BLaER1 (cell line): ENCODE measurements at regions not wholly inside any gene's neighbourhood (a gene's known extent, or its start where the extent isn't known, plus 50 kb on each side); places are given as distances from the start of the nearest gene placed in this dataset.

Experiments used
- H3K27ac ChIP-seq: shearing (Covaris generic); formaldehyde crosslinking; 2 replicates; pipeline ENCODE4 v1.8.1; 2022
- H3K27me3 ChIP-seq: shearing (Covaris generic); formaldehyde crosslinking; 2 replicates; pipeline ENCODE4 v1.8.1; 2022
- H3K36me3 ChIP-seq: shearing (Covaris generic); formaldehyde crosslinking; 2 replicates; pipeline ENCODE4 v1.8.1; 2022
- H3K4me1 ChIP-seq: shearing (Covaris generic); formaldehyde crosslinking; 2 replicates; pipeline ENCODE4 v1.8.1; 2022
- H3K4me2 ChIP-seq: shearing (Covaris generic); formaldehyde crosslinking; 2 replicates; pipeline ENCODE4 v1.8.1; 2022
- H3K4me3 ChIP-seq: shearing (Covaris generic); formaldehyde crosslinking; 2 replicates; pipeline ENCODE4 v1.8.1; 2022
- H3K9ac ChIP-seq: shearing (Covaris generic); formaldehyde crosslinking; 2 replicates; pipeline ENCODE4 v1.8.1; 2022
- H3K9me3 ChIP-seq: shearing (Covaris generic); formaldehyde crosslinking; 2 replicates; pipeline ENCODE4 v1.8.1; 2022
- H4K20me1 ChIP-seq: shearing (Covaris generic); formaldehyde crosslinking; 2 replicates; pipeline ENCODE4 v1.8.1; 2022
- Cebpa-rat ChIP-seq: shearing (Covaris generic); IDR thresholded peaks from 2 replicates; pipeline ENCODE4 v1.8.1; 2022

DNA sequence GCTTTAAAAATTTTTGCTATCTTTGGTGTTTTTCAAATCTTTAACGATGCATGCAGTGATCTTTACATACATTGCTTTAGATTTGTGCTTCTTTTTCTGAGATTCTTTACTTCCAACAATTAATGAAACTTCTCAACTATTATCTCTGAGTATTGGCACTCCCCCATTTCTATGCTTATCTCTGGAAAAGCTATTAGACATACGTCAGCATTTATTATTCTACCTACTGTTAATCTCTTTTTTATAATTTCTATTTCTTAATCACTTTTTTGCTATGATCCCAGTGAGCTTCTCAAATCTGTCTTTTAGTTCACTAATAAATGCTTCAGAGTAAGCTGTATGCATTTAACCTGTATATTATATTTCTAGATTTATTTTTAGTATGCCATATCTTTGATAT lies 264.2 kb upstream of the TFAP2D start:
- Histone ChIP-seq H3K9me3 (no peaks in the 10 kb centered on the region), H3K4me1 (no peaks in the 10 kb centered on the region), H3K36me3 (no peaks in the 10 kb centered on the region), H3K4me2 (no peak overlapping the region), H3K27me3 (no peaks in the 10 kb centered on the region), H3K4me3 (no peak overlapping the region), H4K20me1 (no peaks in the 10 kb centered on the region), H3K27ac (no peak overlapping the region), H3K9ac (no peak overlapping the region)
- TF ChIP-seq Cebpa-rat: no peak

DNA sequence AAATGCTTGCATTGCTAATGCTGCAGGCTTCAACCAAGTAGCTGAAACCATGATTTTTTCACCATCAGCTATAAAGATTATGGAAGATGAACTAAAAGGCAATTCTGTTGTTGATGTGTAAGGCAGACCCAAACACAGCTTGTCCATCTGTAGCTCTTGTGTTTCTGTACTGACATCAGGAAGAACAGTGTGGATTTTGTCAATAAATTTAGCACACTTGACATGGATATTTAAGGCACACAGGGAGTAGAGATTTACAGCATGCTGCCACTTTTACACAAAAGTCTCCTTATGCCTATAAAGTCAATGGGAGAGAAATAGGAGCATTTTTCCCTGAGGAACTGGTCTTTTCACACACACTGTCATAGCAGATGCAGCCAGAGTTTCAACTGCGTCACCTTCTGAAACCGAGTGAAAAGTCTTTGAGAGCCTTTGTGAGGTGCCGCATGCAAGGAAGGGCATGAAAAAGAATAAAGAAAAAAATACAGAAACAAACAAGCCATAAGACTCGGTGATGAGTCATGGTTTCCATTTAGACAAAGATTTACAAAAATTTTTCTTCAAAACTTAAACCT lies 261.4 kb upstream of the TFAP2D start:
- H3K9ac ChIP-seq: no peak overlapping the region
- H3K4me1 ChIP-seq: no peaks in the 10 kb centered on the region
- H3K27me3 ChIP-seq: no peaks in the 10 kb centered on the region
- no peak overlapping the region for H3K27ac ChIP-seq
- no peaks in the 10 kb centered on the region for H3K36me3 ChIP-seq
- no peaks in the 10 kb centered on the region for H4K20me1 ChIP-seq
- no peak overlapping the region for H3K4me2 ChIP-seq
- no peaks in the 10 kb centered on the region for H3K9me3 ChIP-seq
- no peak overlapping the region for H3K4me3 ChIP-seq
- no peak for TF ChIP-seq Cebpa-rat

DNA sequence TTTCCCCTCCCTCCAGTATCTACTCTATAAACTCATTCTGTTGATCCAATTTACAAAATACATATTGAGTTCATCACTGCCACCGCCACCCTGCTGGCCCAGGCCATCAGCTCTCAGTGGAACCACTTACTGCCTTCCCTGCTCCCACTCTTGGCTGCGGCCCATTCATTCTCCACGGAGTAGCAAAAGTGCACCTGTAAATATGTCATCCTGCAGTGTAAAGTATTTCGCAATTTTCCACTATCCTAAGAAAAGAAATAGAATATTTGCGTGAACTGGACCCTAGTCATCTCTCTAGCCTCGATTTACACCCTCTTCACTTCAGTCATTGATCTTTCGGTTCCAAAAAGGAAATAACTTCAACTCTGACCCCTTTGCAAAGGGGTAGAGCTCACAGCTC lies 258.3 kb upstream of the TFAP2D start:
- Histone ChIP-seq H3K4me1 (no peaks in the 10 kb centered on the region), H3K27ac (no peak overlapping the region), H3K9ac (no peak overlapping the region), H3K27me3 (no peaks in the 10 kb centered on the region), H3K4me3 (no peak overlapping the region), H3K9me3 (no peaks in the 10 kb centered on the region), H3K4me2 (no peak overlapping the region), H3K36me3 (no peaks in the 10 kb centered on the region), H4K20me1 (no peaks in the 10 kb centered on the region)
- TF ChIP-seq Cebpa-rat: peak; percentile 75; the same call in 1 of the 2 replicates

DNA sequence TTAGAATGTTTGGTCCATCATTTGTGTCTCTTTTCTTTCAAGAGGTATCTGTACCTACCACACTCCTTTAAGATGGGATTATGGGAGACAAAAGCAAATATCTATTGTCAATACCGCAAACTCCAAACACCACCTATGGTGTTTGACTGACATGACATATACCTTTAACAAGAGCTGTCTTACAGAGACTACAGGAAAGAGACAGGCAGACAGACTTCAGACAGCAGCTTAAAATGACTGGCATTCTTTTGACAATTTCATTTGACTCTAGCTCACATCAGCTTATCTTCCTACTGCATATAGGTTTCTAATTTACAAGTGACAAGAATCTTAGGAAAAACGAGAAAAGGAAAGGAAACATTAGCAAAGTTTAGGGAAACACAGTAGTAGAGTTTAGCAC lies 256.0 kb upstream of the TFAP2D start:
- H3K9ac ChIP-seq: no peak overlapping the region

DNA sequence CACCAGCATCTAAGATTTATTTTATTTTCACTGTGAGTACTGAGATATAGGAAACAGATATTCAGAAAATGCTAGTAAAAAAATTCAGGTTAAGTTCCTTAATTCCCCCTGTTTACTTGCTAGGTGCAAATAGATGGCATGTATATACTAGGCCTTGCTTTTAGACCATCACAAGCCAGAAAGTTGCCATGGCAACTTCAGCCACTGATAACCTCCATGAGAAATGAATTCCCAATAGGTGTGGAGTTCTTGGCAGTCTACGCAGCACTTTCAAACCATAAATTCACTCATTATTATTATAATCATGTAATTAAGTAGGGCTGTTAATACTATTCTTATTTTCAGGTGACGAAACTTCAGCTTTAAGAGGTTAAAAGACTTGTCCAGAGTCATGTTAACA lies 251.6 kb upstream of the TFAP2D start:
- H3K36me3 ChIP-seq: no peaks in the 10 kb centered on the region
- H3K27ac ChIP-seq: no peak overlapping the region
- no peaks in the 10 kb centered on the region for H3K4me1 ChIP-seq
- no peaks in the 10 kb centered on the region for H3K9me3 ChIP-seq
- no peak overlapping the region for H3K4me3 ChIP-seq
- no peak for TF ChIP-seq Cebpa-rat
- no peaks in the 10 kb centered on the region for H4K20me1 ChIP-seq
- no peaks in the 10 kb centered on the region for H3K27me3 ChIP-seq
- H3K9ac ChIP-seq: no peak overlapping the region
- no peak overlapping the region for H3K4me2 ChIP-seq

More for the DNA sequence above, 256.0 kb upstream of the TFAP2D start:
- no peak for TF ChIP-seq Cebpa-rat
- Histone ChIP-seq H3K4me2 (no peak overlapping the region), H3K36me3 (no peaks in the 10 kb centered on the region), H3K9me3 (no peaks in the 10 kb centered on the region), H4K20me1 (no peaks in the 10 kb centered on the region), H3K27me3 (no peaks in the 10 kb centered on the region), H3K4me1 (no peaks in the 10 kb centered on the region), H3K4me3 (no peak overlapping the region), H3K27ac (no peak overlapping the region)

DNA sequence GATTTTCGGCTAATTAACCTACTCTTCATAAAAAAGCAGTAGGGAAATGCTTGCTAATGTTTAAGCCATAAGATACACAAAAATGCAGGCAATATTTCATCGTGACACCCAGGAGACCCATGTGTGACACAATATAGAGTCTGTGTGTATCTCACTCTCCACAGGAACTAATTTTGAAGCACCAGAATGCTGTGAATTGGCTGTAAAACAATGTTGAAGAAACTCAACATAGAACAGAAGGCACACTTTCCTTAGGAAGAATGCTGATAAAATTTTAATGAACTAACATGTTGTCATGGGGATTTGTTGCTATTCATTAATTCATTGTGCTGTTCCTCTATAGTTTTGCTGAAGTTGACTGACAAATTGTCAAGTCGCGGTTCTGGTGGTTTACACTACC lies 249.4 kb upstream of the TFAP2D start:
- Histone ChIP-seq H3K4me2 (no peak overlapping the region), H4K20me1 (no peaks in the 10 kb centered on the region), H3K4me1 (no peaks in the 10 kb centered on the region), H3K27ac (no peak overlapping the region), H3K9ac (no peak overlapping the region), H3K36me3 (no peaks in the 10 kb centered on the region), H3K4me3 (no peak overlapping the region), H3K9me3 (no peaks in the 10 kb centered on the region), H3K27me3 (no peaks in the 10 kb centered on the region)
- TF ChIP-seq Cebpa-rat: no peak

DNA sequence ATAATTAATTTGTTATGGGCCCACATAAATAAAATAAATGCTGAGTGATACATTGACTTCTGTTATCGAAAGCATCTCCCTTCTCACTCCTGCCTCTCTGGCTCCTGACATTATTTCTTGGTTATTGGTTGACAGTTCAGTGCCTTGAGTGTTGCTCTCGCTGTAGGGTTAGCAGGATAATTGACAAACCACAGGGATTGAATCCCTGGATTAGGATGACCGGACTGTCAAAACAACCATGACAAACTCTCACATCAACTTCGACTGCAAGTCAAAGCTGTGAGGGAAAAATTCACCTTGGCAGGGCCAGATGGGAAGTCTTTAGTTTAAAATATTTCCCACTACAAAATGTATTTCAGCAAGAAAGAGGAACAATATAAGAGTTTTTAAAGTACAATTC lies 245.4 kb upstream of the TFAP2D start:
- Histone ChIP-seq H3K27ac (no peak overlapping the region), H3K4me2 (no peak overlapping the region), H3K27me3 (no peaks in the 10 kb centered on the region), H3K36me3 (no peaks in the 10 kb centered on the region), H3K4me3 (no peak overlapping the region), H4K20me1 (no peaks in the 10 kb centered on the region), H3K9ac (no peak overlapping the region), H3K4me1 (no peaks in the 10 kb centered on the region), H3K9me3 (no peaks in the 10 kb centered on the region)
- TF ChIP-seq Cebpa-rat: no peak

DNA sequence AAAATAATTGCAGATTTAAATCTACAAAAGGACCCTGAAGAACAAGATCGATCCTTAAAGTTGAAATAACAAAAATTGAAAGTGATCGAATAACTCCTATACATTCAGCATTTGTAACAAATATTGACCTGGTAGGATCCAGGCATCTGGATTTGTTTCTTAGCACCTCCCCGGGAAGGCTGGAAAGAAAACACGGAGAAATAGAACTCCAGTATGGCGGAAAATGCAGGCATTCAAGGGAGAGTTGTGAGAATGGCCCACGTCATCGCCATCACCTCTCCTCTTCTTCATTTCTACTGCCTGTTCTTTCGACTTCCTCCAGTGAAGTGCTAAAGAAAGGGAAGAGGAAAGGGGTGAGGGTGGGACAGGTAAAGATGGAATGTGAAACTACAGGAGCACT lies 242.3 kb upstream of the TFAP2D start:
- Histone ChIP-seq H3K4me3 (no peak overlapping the region), H3K4me2 (no peak overlapping the region), H3K27ac (no peak overlapping the region), H3K27me3 (no peaks in the 10 kb centered on the region), H3K9me3 (no peaks in the 10 kb centered on the region), H3K9ac (no peak overlapping the region), H3K4me1 (no peaks in the 10 kb centered on the region), H4K20me1 (no peaks in the 10 kb centered on the region), H3K36me3 (no peaks in the 10 kb centered on the region)
- no peak for TF ChIP-seq Cebpa-rat

DNA sequence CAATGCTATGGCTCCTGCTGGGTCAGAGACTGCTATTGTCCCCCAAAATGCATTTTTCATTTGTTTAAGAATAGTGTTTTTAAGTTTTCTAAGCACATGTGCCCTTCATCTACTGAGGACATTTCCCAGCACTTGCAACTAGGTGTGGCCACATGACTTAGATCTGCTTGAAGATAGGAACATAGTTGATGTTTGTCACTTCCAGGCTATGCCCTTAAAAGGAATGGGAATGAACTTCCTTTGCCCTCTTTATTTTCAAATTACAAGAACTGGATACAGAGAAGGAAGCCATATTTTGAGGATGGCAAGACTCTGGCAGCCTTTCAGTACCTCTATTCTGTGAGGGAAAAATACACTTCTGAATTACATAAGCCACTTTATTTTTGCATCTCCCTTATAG lies 203.0 kb upstream of the TFAP2D start:
- no peaks in the 10 kb centered on the region for H3K36me3 ChIP-seq
- no peak overlapping the region for H3K4me2 ChIP-seq
- H3K9ac ChIP-seq: no peak overlapping the region
- H3K9me3 ChIP-seq: no peaks in the 10 kb centered on the region
- TF ChIP-seq Cebpa-rat: no peak
- no peaks in the 10 kb centered on the region for H3K4me1 ChIP-seq
- H3K27ac ChIP-seq: no peak overlapping the region
- no peak overlapping the region for H3K4me3 ChIP-seq
- H4K20me1 ChIP-seq: no peaks in the 10 kb centered on the region
- no peaks in the 10 kb centered on the region for H3K27me3 ChIP-seq

DNA sequence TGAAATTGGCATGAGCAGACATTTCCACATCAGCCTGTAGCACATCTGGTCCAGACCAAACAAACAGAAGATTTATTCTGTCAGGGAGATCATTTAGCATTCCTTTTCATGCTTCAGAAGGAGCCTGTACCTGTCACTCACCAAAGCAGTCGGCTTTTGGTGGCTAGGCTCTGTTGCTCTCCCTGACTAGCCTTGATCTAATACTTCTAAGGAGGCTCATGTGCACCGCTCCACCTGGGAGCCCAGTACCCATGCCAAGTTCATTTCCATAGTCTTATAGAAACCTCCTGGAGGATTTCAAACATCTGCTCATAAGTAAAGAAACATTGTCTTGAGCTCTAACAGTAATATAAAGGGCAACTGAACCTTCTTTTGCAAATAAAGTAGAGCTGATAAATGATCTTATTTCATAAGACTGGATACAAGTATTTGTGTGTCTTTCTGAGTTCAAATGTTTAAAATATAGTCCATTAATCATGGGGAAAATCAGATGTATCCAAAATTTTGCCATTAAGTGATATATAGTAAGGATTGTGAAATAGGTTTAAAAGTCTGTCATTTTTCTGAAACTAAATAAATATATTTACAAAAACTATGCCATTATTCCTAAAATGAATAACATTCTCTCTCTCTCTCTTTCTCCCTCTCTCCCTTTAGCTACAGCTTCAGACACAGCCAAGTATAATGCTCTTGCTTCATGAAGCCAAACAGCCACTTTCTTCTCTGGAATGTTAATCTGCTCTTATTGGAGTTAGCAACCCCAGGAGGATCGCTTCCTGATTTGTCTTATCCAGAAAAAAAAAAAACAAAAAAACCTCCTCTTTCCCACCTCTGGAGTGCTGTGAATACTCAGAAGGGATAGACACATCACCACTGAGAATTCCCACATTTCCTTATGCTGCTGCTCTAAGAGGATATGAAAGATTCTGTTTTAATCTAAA lies 192.7 kb upstream of the TFAP2D start:
- Histone ChIP-seq H3K9ac (no peak overlapping the region), H4K20me1 (no peaks in the 10 kb centered on the region), H3K27me3 (no peaks in the 10 kb centered on the region), H3K9me3 (no peaks in the 10 kb centered on the region), H3K4me1 (no peaks in the 10 kb centered on the region), H3K36me3 (no peaks in the 10 kb centered on the region), H3K4me3 (no peak overlapping the region), H3K4me2 (no peak overlapping the region), H3K27ac (no peak overlapping the region)
- TF ChIP-seq Cebpa-rat: no peak
